ENCODE measurements at regions not wholly inside any gene's neighbourhood (a gene's known extent, or its start where the extent isn't known, plus 50 kb on each side); places are given as distances from the start of the nearest gene placed in this dataset.

DNA sequence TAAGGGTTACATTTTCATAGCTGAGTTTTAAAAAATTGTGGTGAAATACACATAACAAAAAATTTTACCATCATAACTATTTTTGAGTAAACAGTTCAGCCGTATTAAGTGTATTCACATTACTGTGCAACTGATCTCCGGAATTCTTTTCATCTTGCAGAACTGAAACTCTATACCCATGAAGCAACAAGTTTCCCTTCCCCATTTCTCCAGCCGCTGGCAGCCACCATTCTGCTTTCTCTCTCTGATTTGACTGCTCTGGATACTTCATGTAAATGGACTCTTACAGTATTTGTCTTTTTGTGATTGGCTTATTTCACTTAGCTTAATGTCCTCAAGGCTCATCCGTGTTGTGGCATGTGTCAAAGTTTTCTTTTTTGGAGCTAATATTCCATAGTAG lies 341.6 kb downstream of the QKI start:
- TF ChIP-seq CTCF (IDR thresholded peaks at IDR 0.05; ENCODE audit: poor library complexity) (no peak), EZH2 (IDR thresholded peaks at IDR 0.05; ENCODE audit: borderline replicate concordance) (no peak), EZH2phosphoT487 (IDR thresholded peaks at IDR 0.05; ENCODE audit: low read depth, severe bottlenecking, unreplicated experiment) (no peak)
